ENCODE measurements at regions not wholly inside any gene's neighbourhood (a gene's known extent, or its start where the extent isn't known, plus 50 kb on each side); places are given as distances from the start of the nearest gene placed in this dataset.

DNA sequence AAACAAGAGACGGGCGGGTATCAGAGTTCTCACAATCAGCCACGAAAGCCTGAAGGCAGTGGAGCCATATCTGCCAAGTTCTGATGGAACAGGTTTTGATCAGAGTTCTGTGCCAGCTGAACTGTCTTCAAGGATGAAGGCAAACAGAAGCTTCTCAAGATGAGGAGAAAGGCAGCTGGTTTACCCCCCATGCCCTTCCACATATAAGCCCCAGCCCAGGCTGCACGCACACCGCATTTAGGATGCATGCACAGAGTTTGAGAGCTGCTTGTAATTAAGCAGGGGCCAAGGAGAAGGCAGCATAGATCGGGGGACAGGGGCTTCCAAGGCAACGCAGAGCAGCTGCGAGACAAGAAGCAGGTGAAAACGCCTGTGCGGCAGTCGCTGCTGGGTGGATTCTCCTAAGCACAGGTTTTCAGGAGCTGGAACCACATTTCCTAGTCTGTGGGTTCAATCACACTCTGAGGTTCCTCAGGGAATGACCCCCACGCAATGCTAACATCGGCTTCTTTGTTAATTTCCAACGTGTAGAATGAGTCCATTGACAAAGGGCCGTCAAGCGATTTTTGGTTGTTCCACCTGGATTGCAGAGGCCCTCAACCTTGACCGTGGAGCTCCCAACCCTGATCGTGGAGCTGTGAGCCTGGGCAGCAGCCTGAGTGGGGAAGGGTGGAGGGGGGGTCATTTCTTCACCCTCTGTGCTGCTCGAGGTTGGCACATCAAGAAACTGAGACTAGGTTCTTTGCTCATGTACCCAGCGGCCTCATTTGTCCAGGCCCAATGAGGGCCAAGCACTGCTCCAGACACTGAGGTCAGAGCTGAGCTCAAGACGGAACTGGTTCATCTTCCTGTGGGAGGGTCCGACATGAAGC, 81.7 kb upstream of the SHISAL1 start:
- TF ChIP-seq POLR2AphosphoS5 (IDR thresholded peaks at IDR 0.05; ENCODE audit: low read depth, low read length) (no peak), POLR2A (IDR thresholded peaks at IDR 0.05; ENCODE audit: low read depth, low read length) (no peak)

All from GM12892 (cell line).